B cell (primary cell): ENCODE measurements at regions not wholly inside any gene's neighbourhood (a gene's known extent, or its start where the extent isn't known, plus 50 kb on each side); places are given as distances from the start of the nearest gene placed in this dataset.

Experiments used
- ATAC-seq: fragments of 200-7000 bp; cut with Tn5 transposase; one replicate; pipeline ENCODE4 v1.10.0; 2021; ENCODE audit warnings: low read depth, mild to moderate bottlenecking, moderate number of reproducible peaks, moderate library complexity
- CTCF ChIA-PET: fragments of 350-600 bp; sonication (Branson Sonifier 250); formaldehyde crosslinking; loops from one replicate; lab custom pipeline; 2021; ENCODE audit warnings: antibody characterized with exemption, inconsistent platforms; lab: Charles Lee
- POLR2A ChIA-PET: fragments of 350-600 bp; sonication (Branson Sonifier 250); formaldehyde crosslinking; loops from one replicate; lab custom pipeline; 2021; ENCODE audit warnings: antibody characterized with exemption; lab: Charles Lee
- DNase-seq: peaks from one replicate; pipeline ENCODE4 v3.0.0; 2013
- H2AFZ ChIP-seq: 2 replicates; pipeline ENCODE4 v1.6.1; 2012; ENCODE audit warnings: mild to moderate bottlenecking, low read depth, low read length; ENCODE audit not compliant: insufficient read depth, poor library complexity, severe bottlenecking
- H3K27ac ChIP-seq, 2 donors: 1 replicate in 1 of 2; 2 replicates in 1 of 2; pipeline ENCODE4 v1.5.1; 2012 to 2013; ENCODE audit warnings: low read length in 2 of 2, mild to moderate bottlenecking in 2 of 2, moderate library complexity in 1 of 2
- H3K27me3 ChIP-seq, 4 experiments: fragments of 200-600 bp in 1 of 4; sonication (generic) in 1 of 4; replicated peaks in 1 of 4; 1 replicate in 2 of 4; 2 replicates in 2 of 4; pipeline versions ENCODE4 v1.6.1 to v1.7.0; 2013 to 2016; ENCODE audit warnings: low read length in 3 of 4, mild to moderate bottlenecking in 2 of 4, mixed read lengths in 1 of 4, moderate library complexity in 1 of 4; ENCODE audit not compliant: insufficient read depth in 4 of 4, control insufficient read depth in 3 of 4; ENCODE audit errors: control extremely low read depth in 1 of 4
- H3K36me3 ChIP-seq, 2 experiments: replicated peaks in 1 of 2; 1 replicate in 1 of 2; 2 replicates in 1 of 2; pipeline versions ENCODE4 v1.6.1 to v1.7.1; 2013; ENCODE audit warnings: low read length in 1 of 2; ENCODE audit not compliant: insufficient read depth in 2 of 2, control insufficient read depth in 1 of 2; ENCODE audit errors: control extremely low read depth in 1 of 2, extremely low read depth in 1 of 2
- H3K4me1 ChIP-seq, 2 donors: fragments of 200-600 bp in 1 of 2; sonication (generic) in 1 of 2; 1 replicate in 1 of 2; 2 replicates in 1 of 2; pipeline versions ENCODE4 v1.5.1 to v1.6.1; 2013 to 2017; ENCODE audit warnings: low read length in 2 of 2; ENCODE audit not compliant: control insufficient read depth in 2 of 2, insufficient read depth in 2 of 2
- H3K4me2 ChIP-seq: replicated peaks from 2 replicates; pipeline ENCODE3; 2012; ENCODE audit warnings: mild to moderate bottlenecking, low read depth, low read length; ENCODE audit not compliant: poor library complexity, severe bottlenecking
- H3K4me3 ChIP-seq, 5 experiments: fragments of 200-600 bp in 1 of 5; sonication (generic) in 1 of 5; 1 replicate in 3 of 5; 2 replicates in 2 of 5; pipeline versions ENCODE4 v1.5.1 to v1.7.0; 2011 to 2016; ENCODE audit warnings: low read length in 4 of 5, mild to moderate bottlenecking in 4 of 5, low read depth in 2 of 5, control low read depth in 1 of 5, moderate library complexity in 1 of 5; ENCODE audit not compliant: insufficient read depth in 1 of 5; ENCODE audit errors: control extremely low read depth in 1 of 5, extremely low read depth in 1 of 5
- H3K79me2 ChIP-seq: fragments of 200-600 bp; sonication (generic); one replicate; pipeline ENCODE4 v1.6.0; 2016; ENCODE audit warnings: low read length; ENCODE audit not compliant: control insufficient read depth, insufficient read depth
- H3K9ac ChIP-seq: fragments of 200-600 bp; sonication (generic); 2 replicates; pipeline ENCODE4 v1.6.1; 2017; ENCODE audit warnings: mild to moderate bottlenecking, low read length, moderate library complexity
- H3K9me3 ChIP-seq, 3 donors: one replicate each; pipeline versions ENCODE4 v1.6.1 to v1.7.1; 2013; ENCODE audit warnings: low read length in 2 of 3; ENCODE audit not compliant: control insufficient read depth in 2 of 3, insufficient read depth in 1 of 3; ENCODE audit errors: control extremely low read depth in 1 of 3
- H4K20me1 ChIP-seq: 2 replicates; pipeline ENCODE4 v1.6.0; 2012; ENCODE audit warnings: mild to moderate bottlenecking, low read length; ENCODE audit not compliant: insufficient read depth, control insufficient read depth, poor library complexity, severe bottlenecking
- H3K27ac Mint-ChIP-seq: one replicate; pipeline ENCODE4 v1.8.0; 2021; ENCODE audit warnings: mixed read lengths
- H3K27me3 Mint-ChIP-seq: one replicate; pipeline ENCODE4 v1.8.0; 2021; ENCODE audit warnings: mixed read lengths
- H3K4me1 Mint-ChIP-seq: one replicate; pipeline ENCODE4 v1.8.0; 2021; ENCODE audit warnings: mixed read lengths
- H3K4me3 Mint-ChIP-seq: one replicate; pipeline ENCODE4 v1.8.0; 2021; ENCODE audit warnings: mixed read lengths
- H3K9me3 Mint-ChIP-seq: one replicate; pipeline ENCODE4 v1.8.0; 2022; ENCODE audit warnings: mixed read lengths; ENCODE audit not compliant: insufficient read depth
- CTCF ChIP-seq: fragments of 200-600 bp; IDR thresholded peaks from one replicate; pipeline ENCODE4 v1.8.0; 2022; ENCODE audit warnings: antibody characterized with exemption, mild to moderate bottlenecking
- EZH2 ChIP-seq: IDR thresholded peaks from 2 replicates; pipeline ENCODE4 v1.6.1; 2012; ENCODE audit warnings: borderline replicate concordance, low read depth, mild to moderate bottlenecking, moderate library complexity, low read length; ENCODE audit not compliant: insufficient read depth, poor library complexity, severe bottlenecking
- WGBS: methylation state at CpG from one replicate; pipeline ENCODE4 v1.1.5; 2013; ENCODE audit warnings: missing lambda C conversion rate; ENCODE audit not compliant: insufficient coverage; 5-methylcytosine and 5-hydroxymethylcytosine counted together
- intact Hi-C: fragments of 100-400 bp; cut with micrococcal nuclease; formaldehyde crosslinking; loops from one replicate; pipeline ENCODE4 v1.10.0; 2022

GRCh38 chr3:109570408-109570807 lies 233.1 kb upstream of the DPPA4 start:
- Histone ChIP-seq H3K9ac (no peak overlapping the region), H3K79me2 (no peaks in the 10 kb centered on the region), H3K4me3 (no peak overlapping the region), H2AFZ (no peak overlapping the region), H3K36me3 (no peaks in the 10 kb centered on the region), H3K4me2 (no peak overlapping the region), H4K20me1 (no peaks in the 10 kb centered on the region), H3K27me3 (no peaks in the 10 kb centered on the region), H3K9me3 (peaks cover 0 to 9% (median 0%) of the 10 kb centered on the region in 3 donors), H3K27ac (no peak overlapping the region), H3K4me1 (no peaks in the 10 kb centered on the region)
- 61% methylated on average over 2 of the region's 2 CpGs for WGBS
- no peak overlapping the region for H3K4me3 Mint-ChIP-seq
- DNase-seq = no peak
- intact Hi-C loops = no loop called here
- no peaks in the 10 kb centered on the region for H3K27me3 Mint-ChIP-seq
- ChIA-PET POLR2A (no interaction called here), CTCF (no interaction called here)
- no peaks in the 10 kb centered on the region for H3K9me3 Mint-ChIP-seq
- no peak for ATAC-seq
- no peaks in the 10 kb centered on the region for H3K4me1 Mint-ChIP-seq
- H3K27ac Mint-ChIP-seq = no peak overlapping the region
- TF ChIP-seq EZH2 (no peak), CTCF (no peak)

- Histone ChIP-seq H2AFZ (no peak overlapping the region), H3K36me3 (no peaks in the 10 kb centered on the region), H3K9me3 (peaks cover 0 to 9% (median 0%) of the 10 kb centered on the region in 3 donors), H3K27ac (no peak overlapping the region), H3K4me3 (no peak overlapping the region), H3K79me2 (no peaks in the 10 kb centered on the region), H3K4me2 (no peak overlapping the region), H3K9ac (no peak overlapping the region), H4K20me1 (no peaks in the 10 kb centered on the region), H3K27me3 (no peaks in the 10 kb centered on the region), H3K4me1 (no peaks in the 10 kb centered on the region)
- ChIA-PET CTCF (no interaction called here), POLR2A (no interaction called here)
- no CpG with 5 or more reads among the region's 1 CpG for WGBS
- DNase-seq = no peak
- TF ChIP-seq CTCF (no peak), EZH2 (no peak)
- no peaks in the 10 kb centered on the region for H3K4me1 Mint-ChIP-seq
- peaks cover 3% of the 10 kb centered on the region for H3K9me3 Mint-ChIP-seq
- intact Hi-C loops = no loop called here
- no peak for ATAC-seq
- H3K27me3 Mint-ChIP-seq = no peaks in the 10 kb centered on the region
- H3K27ac Mint-ChIP-seq = no peak overlapping the region
- H3K4me3 Mint-ChIP-seq = no peak overlapping the region
These were observed 235.0 kb upstream of the DPPA4 start for GRCh38 chr3:109572301-109572700.
